Left cardiac atrium (tissue), 4 donors: ENCODE measurements at regions not wholly inside any gene's neighbourhood (a gene's known extent, or its start where the extent isn't known, plus 50 kb on each side); places are given as distances from the start of the nearest gene placed in this dataset.
A peak's percentile ranks its signal among the peaks of the same experiment; 100 is the strongest.
"Not testable (repeated sequence)": the region's sequence is repeated elsewhere in the genome, so short reads cannot be mapped to it uniquely, and the experiment has no call there.

Source experiments
- ATAC-seq, 2 donors: fragments of 200-7000 bp; cut with Tn5 transposase; one replicate each; pipeline ENCODE4 v1.9.1; 2020; ENCODE audit warnings: mild to moderate bottlenecking in 2 of 2, moderate library complexity in 2 of 2
- DNase-seq: peaks from one replicate; pipeline ENCODE4 v3.0.0-alpha.2; 2020
- intact Hi-C, 2 donors: fragments of 100-400 bp; cut with DNase I; formaldehyde crosslinking; loops; one replicate each; pipeline versions ENCODE4 v1.14.1 to v1.15.1; 2022 to 2023
- donor health status: DM: no; HTN: yes; CAD: no.
- donor health status: DM: no; HTN: yes; CAD: no; lungs with severe emphysema.
- donor health status: DM: yes; HTN: yes; CAD: no.
- donor health status: Dilated cardiomyopathy.

DNA sequence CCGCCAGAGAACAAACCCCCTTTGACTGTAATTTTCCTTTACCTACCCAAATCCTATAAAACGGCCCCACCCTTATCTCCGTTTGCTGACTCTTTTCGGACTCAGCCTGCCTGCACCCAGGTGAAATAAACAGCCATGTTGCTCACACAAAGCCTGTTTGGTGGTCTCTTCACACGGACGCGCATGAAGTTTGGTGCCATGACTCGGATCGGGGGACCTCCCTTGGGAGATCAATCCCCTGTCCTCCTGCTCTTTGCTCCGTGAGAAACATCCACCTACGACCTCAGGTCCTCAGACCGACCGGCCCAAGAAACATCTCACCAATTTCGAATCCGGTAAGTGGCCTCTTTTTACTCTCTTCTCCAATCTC lies 52.1 kb upstream of the FAM124A start:
- ATAC-seq, intact Hi-C loops, DNase-seq: not testable (repeated sequence)

- DNase-seq, intact Hi-C loops: not testable (repeated sequence)
- ATAC-seq = peak in 1 of 2 donors; percentile 30
Observed at GRCh38 chr13:51169303-51170127, 52.7 kb upstream of the FAM124A start.

- ATAC-seq = no peak
- no peak for DNase-seq
- intact Hi-C loops = no loop called here
Observed at GRCh38 chr13:51168623-51169022, 53.6 kb upstream of the FAM124A start.

DNA sequence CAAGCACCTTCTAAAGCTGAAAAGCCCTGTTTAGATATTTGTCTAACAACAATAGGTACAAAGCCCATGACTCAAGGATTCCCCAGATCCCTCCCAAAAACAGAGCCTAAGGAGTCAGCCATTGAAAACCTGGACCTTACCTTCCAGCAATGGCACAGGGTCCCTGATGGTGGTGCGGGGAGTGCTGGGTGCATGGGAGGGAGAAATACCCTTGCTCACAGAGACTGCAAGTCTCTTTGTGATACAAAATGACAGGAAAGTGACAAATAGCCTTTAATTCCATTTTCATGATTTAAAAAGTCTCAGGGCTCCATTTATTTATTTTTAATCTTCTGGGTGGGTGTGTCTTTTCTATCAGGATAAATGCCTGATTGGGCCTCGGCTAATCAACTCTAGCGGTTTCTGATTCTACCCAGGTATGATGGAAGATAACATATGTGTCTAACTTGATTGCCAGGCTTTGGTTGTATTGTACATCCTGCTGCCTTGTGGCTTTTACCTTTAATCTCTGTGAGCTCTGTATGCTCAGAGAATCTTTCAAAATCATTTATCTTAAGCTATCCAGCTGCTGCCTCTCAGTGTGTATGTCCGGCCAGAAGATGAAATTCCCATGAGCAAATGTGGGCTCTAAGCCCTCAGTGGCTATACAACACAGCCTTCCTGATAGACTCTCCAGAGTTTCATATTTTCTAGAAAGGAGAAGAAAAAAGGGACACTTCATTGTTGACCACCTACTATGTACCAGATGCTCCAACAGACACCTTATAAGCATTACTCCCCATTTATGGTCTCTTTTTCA lies 54.6 kb upstream of the FAM124A start:
- intact Hi-C loops = no loop called here
- ATAC-seq = no peak
- no peak for DNase-seq

GRCh38 chr13:51162701-51163100 lies 51.6 kb upstream of the C13orf42 start:
- intact Hi-C loops = no loop called here
- no peak for DNase-seq
- ATAC-seq = no peak
